ENCODE measurements at regions not wholly inside any gene's neighbourhood (a gene's known extent, or its start where the extent isn't known, plus 50 kb on each side); places are given as distances from the start of the nearest gene placed in this dataset.

- no peak for DNase-seq (ENCODE audit: low read depth, low spot score)
Measured at GRCh38 chr2:38203446-38203810, 127.5 kb upstream of the CYP1B1 start.

GRCh38 chr2:38202713-38203445, 126.9 kb upstream of the CYP1B1 start:
- no peak for DNase-seq (ENCODE audit: low read depth, low spot score)

GRCh38 chr2:38201784-38202183, 125.8 kb upstream of the CYP1B1 start:
- no peak for DNase-seq (ENCODE audit: low read depth, low spot score)

- DNase-seq (ENCODE audit: low read depth, low spot score): no peak
Measured at GRCh38 chr2:38200598-38200997, 124.6 kb upstream of the CYP1B1 start.

GRCh38 chr2:38199127-38199526, 123.2 kb upstream of the CYP1B1 start:
- DNase-seq (ENCODE audit: low read depth, low spot score): no peak

- no peak for DNase-seq (ENCODE audit: low read depth, low spot score)
Measured at GRCh38 chr2:38194751-38195150, 118.8 kb upstream of the CYP1B1 start.

GRCh38 chr2:38192976-38193375, 117.0 kb upstream of the CYP1B1 start:
- no peak for DNase-seq (ENCODE audit: low read depth, low spot score)

GRCh38 chr2:38192046-38192445, 116.1 kb upstream of the CYP1B1 start:
- no peak for DNase-seq (ENCODE audit: low read depth, low spot score)

- no peak for DNase-seq (ENCODE audit: low read depth, low spot score)
Measured at GRCh38 chr2:38191516-38191915, 115.6 kb upstream of the CYP1B1 start.

- peak; percentile 84 for DNase-seq (ENCODE audit: low read depth, low spot score)
Measured at GRCh38 chr2:38190542-38191218, 114.7 kb upstream of the CYP1B1 start.

GRCh38 chr2:38187541-38188011, 111.6 kb upstream of the CYP1B1 start:
- peak; percentile 77 for DNase-seq (ENCODE audit: low read depth, low spot score)

GRCh38 chr2:38185012-38185491, 109.1 kb upstream of the CYP1B1 start:
- DNase-seq (ENCODE audit: low read depth, low spot score): peak; percentile 45

- no peak for DNase-seq (ENCODE audit: low read depth, low spot score)
Measured at GRCh38 chr2:38182492-38183003, 106.6 kb upstream of the CYP1B1 start.

- DNase-seq (ENCODE audit: low read depth, low spot score): no peak
Measured at GRCh38 chr2:38181806-38182491, 106.0 kb upstream of the CYP1B1 start.

GRCh38 chr2:38180754-38181153, 104.8 kb upstream of the CYP1B1 start:
- no peak for DNase-seq (ENCODE audit: low read depth, low spot score)

GRCh38 chr2:38178556-38179419, 102.8 kb upstream of the CYP1B1 start:
- peak; percentile 54 for DNase-seq (ENCODE audit: low read depth, low spot score)

- peak; percentile 49 for DNase-seq (ENCODE audit: low read depth, low spot score)
Measured at GRCh38 chr2:38178119-38178518, 102.2 kb upstream of the CYP1B1 start.

GRCh38 chr2:38176619-38177021, 100.7 kb upstream of the CYP1B1 start:
- no peak for DNase-seq (ENCODE audit: low read depth, low spot score)

GRCh38 chr2:38174646-38175423, 98.9 kb upstream of the CYP1B1 start:
- DNase-seq (ENCODE audit: low read depth, low spot score): peak; percentile 93

GRCh38 chr2:38174131-38174530, 98.2 kb upstream of the CYP1B1 start:
- peak; percentile 27 for DNase-seq (ENCODE audit: low read depth, low spot score)

All from astrocyte of the hippocampus (primary cell).